Endothelial cell of umbilical vein (primary cell): ENCODE measurements at regions not wholly inside any gene's neighbourhood (a gene's known extent, or its start where the extent isn't known, plus 50 kb on each side); places are given as distances from the start of the nearest gene placed in this dataset.

ENCODE experiments used
- BruUV-seq: library from RNA; stranded (reverse); fragments of 400-500 nt; replicated peaks from 2 replicates; lab custom pipeline; 2021; lab: Mats Ljungman, UMichigan
- CTCF ChIA-PET: fragments of 300-600, 350-600 bp; sonication (Branson Sonifier 250); formaldehyde crosslinking; loops from one replicate; lab custom pipeline; 2021; ENCODE audit warnings: antibody characterized with exemption, inconsistent platforms; lab: Charles Lee
- POLR2A ChIA-PET: fragments of 300-600, 350-600 bp; sonication (Branson Sonifier 250); formaldehyde crosslinking; loops from one replicate; lab custom pipeline; 2021; ENCODE audit warnings: antibody characterized with exemption, inconsistent platforms; lab: Charles Lee
- DNase-seq: peaks from one replicate; pipeline ENCODE4 v3.0.0-alpha.2; 2011; ENCODE audit warnings: low read depth, low spot score
- FAIRE-seq: peaks from 2 replicates; lab custom pipeline; 2011; peaks lifted over from hg19 to GRCh38; lab: Jason Lieb, UNC
- H2AFZ ChIP-seq: 2 replicates; pipeline ENCODE4 v1.6.0; 2012; ENCODE audit warnings: low read depth, low read length, control low read depth, inconsistent platforms
- H3K27ac ChIP-seq: 2 replicates; pipeline ENCODE4 v1.5.1; 2011; ENCODE audit warnings: low read depth, mild to moderate bottlenecking, control low read depth, low read length, moderate library complexity; ENCODE audit not compliant: insufficient read depth
- H3K27me3 ChIP-seq, 2 experiments: 2 replicates each; pipeline versions ENCODE4 v1.6.0 to v1.6.1; 2011; ENCODE audit warnings: low read length in 2 of 2, mixed read lengths in 1 of 2; ENCODE audit not compliant: control insufficient read depth in 2 of 2, insufficient read depth in 2 of 2
- H3K36me3 ChIP-seq, 2 experiments: 2 replicates in 1 of 2; 3 replicates in 1 of 2; pipeline ENCODE4 v1.5.1; 2011; ENCODE audit warnings: low read length in 2 of 2, mild to moderate bottlenecking in 1 of 2, moderate library complexity in 1 of 2; ENCODE audit not compliant: control insufficient read depth in 2 of 2, insufficient read depth in 2 of 2; ENCODE audit errors: extremely low read depth in 1 of 2
- H3K4me1 ChIP-seq: 3 replicates; pipeline ENCODE4 v1.5.1; 2011; ENCODE audit warnings: mild to moderate bottlenecking, low read length; ENCODE audit not compliant: control insufficient read depth, insufficient read depth; ENCODE audit errors: extremely low read depth
- H3K4me2 ChIP-seq: 2 replicates; pipeline ENCODE4 v1.6.1; 2011; ENCODE audit warnings: low read length, control low read depth, mixed read lengths; ENCODE audit not compliant: insufficient read depth
- H3K4me3 ChIP-seq, 3 experiments: fragments of 200-600 bp in 1 of 3; sonication (generic), shearing (Covaris generic) in 1 of 3; replicated peaks in 1 of 3; 2 replicates each; pipeline ENCODE4 v1.5.1; 2011 to 2016; ENCODE audit warnings: control low read depth in 3 of 3, low read length in 3 of 3, mild to moderate bottlenecking in 2 of 3, inconsistent platforms in 1 of 3, low read depth in 1 of 3, moderate library complexity in 1 of 3; ENCODE audit not compliant: insufficient read depth in 1 of 3
- H3K79me2 ChIP-seq: 2 replicates; pipeline ENCODE4 v1.6.0; 2012; ENCODE audit warnings: low read length, inconsistent platforms; ENCODE audit not compliant: control insufficient read depth, insufficient read depth
- H3K9ac ChIP-seq: replicated peaks from 2 replicates; pipeline ENCODE3; 2011; ENCODE audit warnings: low read length, control low read depth; ENCODE audit not compliant: insufficient read depth; ENCODE audit errors: extremely low read depth
- H3K9me1 ChIP-seq: replicated peaks from 3 replicates; pipeline ENCODE4 v1.6.0; 2011; ENCODE audit warnings: mild to moderate bottlenecking, low read length; ENCODE audit not compliant: control insufficient read depth, insufficient read depth; ENCODE audit errors: extremely low read depth
- H3K9me3 ChIP-seq: replicated peaks from 2 replicates; pipeline ENCODE4 v1.5.1; 2012; ENCODE audit warnings: low read length, inconsistent platforms; ENCODE audit not compliant: control insufficient read depth, insufficient read depth
- H4K20me1 ChIP-seq: replicated peaks from 2 replicates; pipeline ENCODE3; 2011; ENCODE audit warnings: mild to moderate bottlenecking, low read length; ENCODE audit not compliant: control insufficient read depth, insufficient read depth; ENCODE audit errors: extremely low read depth
- EZH2 ChIP-seq: IDR thresholded peaks from 2 replicates; pipeline ENCODE4 v1.6.1; 2012; ENCODE audit warnings: borderline replicate concordance, low read depth, mild to moderate bottlenecking, moderate library complexity, low read length, inconsistent platforms; ENCODE audit not compliant: severe bottlenecking
- FOS ChIP-seq: IDR thresholded peaks from 2 replicates; pipeline ENCODE4 v1.6.1; 2011; ENCODE audit warnings: mild to moderate bottlenecking, low read length, moderate library complexity, borderline replicate concordance; ENCODE audit not compliant: insufficient read depth
- GATA2 ChIP-seq: IDR thresholded peaks from 2 replicates; pipeline ENCODE4 v1.7.0; 2011; ENCODE audit warnings: low read depth, mild to moderate bottlenecking, moderate library complexity, mixed read lengths, low read length; ENCODE audit not compliant: insufficient read length, insufficient read depth
- JUN ChIP-seq: IDR thresholded peaks from 2 replicates; pipeline ENCODE4 v1.6.1; 2011; ENCODE audit warnings: borderline replicate concordance, low read depth; ENCODE audit not compliant: insufficient read length, insufficient read depth
- MAX ChIP-seq: IDR thresholded peaks from 2 replicates; pipeline ENCODE4 v1.6.1; 2011; ENCODE audit not compliant: insufficient read depth, insufficient read length
- POLR2A ChIP-seq: IDR thresholded peaks from 2 replicates; pipeline ENCODE4 v1.6.1; 2012; ENCODE audit warnings: low read depth, mild to moderate bottlenecking, control low read depth, low read length
- POLR2AphosphoS5 ChIP-seq: IDR thresholded peaks from 2 replicates; pipeline ENCODE4 v1.6.1; 2012; ENCODE audit warnings: low read depth, mild to moderate bottlenecking, control low read depth, low read length, moderate library complexity; ENCODE audit not compliant: insufficient read depth
- dilution Hi-C: fragments of 300-500 bp; cut with MboI; formaldehyde crosslinking; loops from one replicate; pipeline ENCODE4 v1.15.0; 2019; ENCODE audit warnings: low sequenced_read_pairs; ENCODE audit not compliant: extremely low pct_ligation_motif_present
- intact Hi-C: fragments of 100-400 bp; cut with micrococcal nuclease; formaldehyde crosslinking; loops from one replicate; pipeline ENCODE4 v1.10.0; 2022
- TF ChIP-seq, protein P1 (sequence below), 2 donors: IDR thresholded peaks; 1 replicate in 1 of 2; 2 replicates in 1 of 2; pipeline ENCODE4 v1.5.1; 2011; ENCODE audit warnings: low read length in 2 of 2, mild to moderate bottlenecking in 2 of 2, moderate library complexity in 2 of 2, control low read depth in 1 of 2, inconsistent platforms in 1 of 2, low read depth in 1 of 2; ENCODE audit not compliant: insufficient read depth in 1 of 2; ENCODE audit errors: extremely low read depth in 1 of 2

GRCh38 chr2:134129900-134130537 is 123.9 kb upstream of the MGAT5 start:
- dilution Hi-C loops = no loop called here
- DNase-seq = no peak
- BruUV-seq = no TSS peak
- no peaks in the 10 kb centered on the region for H3K9me3 ChIP-seq
- POLR2A ChIA-PET = interaction anchor here (1.3 kb wide), 1 partner anchor 10 kb away, joined by 4 read pairs; no protein-coding TSS in a partner anchor
- no peak overlapping the region for H3K27ac ChIP-seq
- FAIRE-seq = no peak
- peaks cover 53% of the 10 kb centered on the region for H3K79me2 ChIP-seq
- no peaks in the 10 kb centered on the region for H3K27me3 ChIP-seq
- H3K4me3 ChIP-seq = no peak overlapping the region
- intact Hi-C loops = no loop called here
- H4K20me1 ChIP-seq = peaks cover 3% of the 10 kb centered on the region
- peaks cover 6% of the 10 kb centered on the region for H3K4me1 ChIP-seq
- peaks cover 6% of the 10 kb centered on the region for H3K9me1 ChIP-seq
- CTCF ChIA-PET = interaction anchor here (0.6 to 1.6 kb wide), 2 partner anchors 15 to 77 kb away, joined by 3 to 5 read pairs; no protein-coding TSS in a partner anchor
- no peaks in the 10 kb centered on the region for H3K36me3 ChIP-seq
- no peak overlapping the region for H3K9ac ChIP-seq
- no peak overlapping the region for H2AFZ ChIP-seq
- H3K4me2 ChIP-seq = no peak overlapping the region
- TF ChIP-seq EZH2 (no peak), MAX (no peak), POLR2AphosphoS5 (no peak), JUN (no peak), FOS (no peak), POLR2A (no peak), GATA2 (no peak)
- TF ChIP-seq, protein P1, sequence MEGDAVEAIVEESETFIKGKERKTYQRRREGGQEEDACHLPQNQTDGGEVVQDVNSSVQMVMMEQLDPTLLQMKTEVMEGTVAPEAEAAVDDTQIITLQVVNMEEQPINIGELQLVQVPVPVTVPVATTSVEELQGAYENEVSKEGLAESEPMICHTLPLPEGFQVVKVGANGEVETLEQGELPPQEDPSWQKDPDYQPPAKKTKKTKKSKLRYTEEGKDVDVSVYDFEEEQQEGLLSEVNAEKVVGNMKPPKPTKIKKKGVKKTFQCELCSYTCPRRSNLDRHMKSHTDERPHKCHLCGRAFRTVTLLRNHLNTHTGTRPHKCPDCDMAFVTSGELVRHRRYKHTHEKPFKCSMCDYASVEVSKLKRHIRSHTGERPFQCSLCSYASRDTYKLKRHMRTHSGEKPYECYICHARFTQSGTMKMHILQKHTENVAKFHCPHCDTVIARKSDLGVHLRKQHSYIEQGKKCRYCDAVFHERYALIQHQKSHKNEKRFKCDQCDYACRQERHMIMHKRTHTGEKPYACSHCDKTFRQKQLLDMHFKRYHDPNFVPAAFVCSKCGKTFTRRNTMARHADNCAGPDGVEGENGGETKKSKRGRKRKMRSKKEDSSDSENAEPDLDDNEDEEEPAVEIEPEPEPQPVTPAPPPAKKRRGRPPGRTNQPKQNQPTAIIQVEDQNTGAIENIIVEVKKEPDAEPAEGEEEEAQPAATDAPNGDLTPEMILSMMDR (IDR thresholded peaks at IDR 0.05; ENCODE audit: extremely low read depth in 1 of 2, insufficient read depth in 1 of 2, low read depth in 1 of 2, low read length in 2 of 2) = no peak
